Upper lobe of left lung (tissue), 6 donors: ENCODE measurements at regions not wholly inside any gene's neighbourhood (a gene's known extent, or its start where the extent isn't known, plus 50 kb on each side); places are given as distances from the start of the nearest gene placed in this dataset.

Source experiments
- ATAC-seq, 2 donors: fragments of 200-7000 bp; cut with Tn5 transposase; one replicate each; pipeline ENCODE4 v1.9.1; 2022; ENCODE audit warnings: mild to moderate bottlenecking in 2 of 2, moderate library complexity in 2 of 2; ENCODE audit not compliant: low FRiP score in 2 of 2
- DNase-seq, 2 donors: peaks; one replicate each; pipeline ENCODE4 v3.0.0-alpha.2; 2019 to 2020
- H3K27ac ChIP-seq, 4 donors: fragments of 200-600 bp; sonication (generic); one replicate each; pipeline ENCODE4 v1.5.1; 2016 to 2019
- H3K27me3 ChIP-seq, 4 donors: fragments of 200-600 bp; sonication (generic); one replicate each; pipeline ENCODE4 v1.5.1; 2017 to 2019
- H3K36me3 ChIP-seq, 4 donors: fragments of 200-600 bp; sonication (generic); one replicate each; pipeline ENCODE4 v1.5.1; 2016 to 2019
- H3K4me1 ChIP-seq, 4 donors: fragments of 200-600 bp; sonication (generic); one replicate each; pipeline ENCODE4 v1.5.1; 2018 to 2019
- H3K4me3 ChIP-seq, 4 donors: fragments of 200-600 bp; sonication (generic); one replicate each; pipeline ENCODE4 v1.5.1; 2017 to 2019; ENCODE audit warnings: mild to moderate bottlenecking in 2 of 4, moderate library complexity in 1 of 4
- H3K9me3 ChIP-seq, 4 donors: fragments of 200-600 bp; sonication (generic); one replicate each; pipeline ENCODE4 v1.5.1; 2018 to 2019
- EP300 ChIP-seq, 4 donors: sonication (generic); formaldehyde crosslinking; IDR thresholded peaks; one replicate each; pipeline ENCODE4 v1.5.1; 2017; ENCODE audit warnings: antibody characterized with exemption in 4 of 4, control low read depth in 2 of 4
- POLR2A ChIP-seq, 4 donors: fragments of 450-650 bp; IDR thresholded peaks; one replicate each; pipeline ENCODE4 v1.5.1; 2016 to 2017; ENCODE audit warnings: antibody characterized with exemption in 4 of 4, mild to moderate bottlenecking in 2 of 4
- POLR2AphosphoS5 ChIP-seq, 2 donors: sonication (generic); formaldehyde crosslinking; IDR thresholded peaks; one replicate each; pipeline ENCODE4 v1.5.1; 2017; ENCODE audit warnings: antibody characterized with exemption in 2 of 2
- WGBS, 2 donors: methylation state at CpG; one replicate each; pipeline ENCODE4 v1.1.5; 2017 to 2018; 5-methylcytosine and 5-hydroxymethylcytosine counted together
- TF ChIP-seq, protein P1 (sequence below), 6 experiments: fragments of 450-650 bp in 4 of 6; fragments of 200-600 bp in 2 of 6; sonication (generic) in 2 of 6; IDR thresholded peaks; one replicate each; pipeline ENCODE4 v1.5.1; 2016 to 2019; ENCODE audit warnings: antibody characterized with exemption in 6 of 6
- donor health status: DM: no; HTN: no; CAD: no; lungs with moderate emphysema.
- donor health status: DM: no; HTN: yes; CAD: no; lungs with severe emphysema.

- H3K27ac ChIP-seq, result no peak overlapping the region
- 90 to 93% methylated on average over 1 of the region's 1 CpG for WGBS, 2 donors
- no peak overlapping the region for H3K4me3 ChIP-seq
- H3K27me3 ChIP-seq, result no peaks in the 10 kb centered on the region
- H3K9me3 ChIP-seq, result no peaks in the 10 kb centered on the region
- ATAC-seq, result no peak
- no peak for DNase-seq
- peaks cover 0 to 19% (median 3%) of the 10 kb centered on the region in 4 donors for H3K4me1 ChIP-seq
- H3K36me3 ChIP-seq, result no peaks in the 10 kb centered on the region
- TF ChIP-seq, protein P1, sequence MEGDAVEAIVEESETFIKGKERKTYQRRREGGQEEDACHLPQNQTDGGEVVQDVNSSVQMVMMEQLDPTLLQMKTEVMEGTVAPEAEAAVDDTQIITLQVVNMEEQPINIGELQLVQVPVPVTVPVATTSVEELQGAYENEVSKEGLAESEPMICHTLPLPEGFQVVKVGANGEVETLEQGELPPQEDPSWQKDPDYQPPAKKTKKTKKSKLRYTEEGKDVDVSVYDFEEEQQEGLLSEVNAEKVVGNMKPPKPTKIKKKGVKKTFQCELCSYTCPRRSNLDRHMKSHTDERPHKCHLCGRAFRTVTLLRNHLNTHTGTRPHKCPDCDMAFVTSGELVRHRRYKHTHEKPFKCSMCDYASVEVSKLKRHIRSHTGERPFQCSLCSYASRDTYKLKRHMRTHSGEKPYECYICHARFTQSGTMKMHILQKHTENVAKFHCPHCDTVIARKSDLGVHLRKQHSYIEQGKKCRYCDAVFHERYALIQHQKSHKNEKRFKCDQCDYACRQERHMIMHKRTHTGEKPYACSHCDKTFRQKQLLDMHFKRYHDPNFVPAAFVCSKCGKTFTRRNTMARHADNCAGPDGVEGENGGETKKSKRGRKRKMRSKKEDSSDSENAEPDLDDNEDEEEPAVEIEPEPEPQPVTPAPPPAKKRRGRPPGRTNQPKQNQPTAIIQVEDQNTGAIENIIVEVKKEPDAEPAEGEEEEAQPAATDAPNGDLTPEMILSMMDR (IDR thresholded peaks at IDR 0.05), result no peak
- TF ChIP-seq EP300 (IDR thresholded peaks at IDR 0.05) (no peak), POLR2AphosphoS5 (IDR thresholded peaks at IDR 0.05) (no peak), POLR2A (IDR thresholded peaks at IDR 0.05) (no peak)
Observed at GRCh38 chr5:39482098-39482497, 57.3 kb upstream of the DAB2 start.

GRCh38 chr5:39479537-39479936 is 54.8 kb upstream of the DAB2 start:
- H3K27ac ChIP-seq, result no peak overlapping the region
- ATAC-seq, result no peak
- H3K27me3 ChIP-seq, result no peaks in the 10 kb centered on the region
- DNase-seq, result no peak
- H3K4me1 ChIP-seq, result peaks cover 0 to 12% (median 6%) of the 10 kb centered on the region in 4 donors
- H3K4me3 ChIP-seq, result no peak overlapping the region
- no peaks in the 10 kb centered on the region for H3K36me3 ChIP-seq
- H3K9me3 ChIP-seq, result no peaks in the 10 kb centered on the region
- 84 to 89% methylated on average over 6 of the region's 6 CpGs for WGBS, 2 donors
- TF ChIP-seq, protein P1 (IDR thresholded peaks at IDR 0.05), result no peak
- TF ChIP-seq POLR2AphosphoS5 (IDR thresholded peaks at IDR 0.05) (no peak), EP300 (IDR thresholded peaks at IDR 0.05) (no peak)

DNA sequence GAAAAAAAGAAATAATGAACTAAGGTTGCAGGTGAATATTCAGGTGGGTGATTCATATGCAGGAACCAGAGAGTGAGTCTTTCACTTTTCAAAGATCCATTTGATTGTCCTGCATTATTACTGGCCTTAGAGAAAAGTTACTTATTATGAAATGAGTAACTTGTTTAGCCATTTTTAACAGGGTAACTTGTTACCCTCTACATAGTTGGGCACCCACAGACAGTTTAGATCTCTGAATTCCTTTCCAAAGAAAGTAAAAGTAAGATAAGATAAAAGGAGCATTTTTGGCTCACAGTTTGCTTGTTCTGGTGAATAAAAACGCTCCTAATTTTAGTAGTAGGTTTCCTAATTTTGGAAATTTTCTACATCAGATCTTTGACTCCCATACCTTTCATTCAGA is 54.1 kb upstream of the DAB2 start:
- ATAC-seq (no peak), DNase-seq (no peak)
- no peak overlapping the region for H3K4me3 ChIP-seq
- H3K9me3 ChIP-seq, result no peaks in the 10 kb centered on the region
- no peak for TF ChIP-seq POLR2AphosphoS5 (IDR thresholded peaks at IDR 0.05)
- no peak for TF ChIP-seq EP300 (IDR thresholded peaks at IDR 0.05)
- TF ChIP-seq POLR2A (IDR thresholded peaks at IDR 0.05), result no peak
- TF ChIP-seq, protein P1 (IDR thresholded peaks at IDR 0.05), result no peak
- peaks cover 0 to 11% (median 4%) of the 10 kb centered on the region in 4 donors for H3K4me1 ChIP-seq
- H3K27ac ChIP-seq, result no peak overlapping the region
- H3K36me3 ChIP-seq, result no peaks in the 10 kb centered on the region
- no peaks in the 10 kb centered on the region for H3K27me3 ChIP-seq
- 0 to 47% methylated on average over 1 of the region's 1 CpG for WGBS, 2 donors

- Histone ChIP-seq H3K9me3 (no peaks in the 10 kb centered on the region), H3K27ac (no peak overlapping the region), H3K4me1 (peaks cover 0 to 11% (median 3%) of the 10 kb centered on the region in 4 donors), H3K27me3 (no peaks in the 10 kb centered on the region), H3K36me3 (no peaks in the 10 kb centered on the region), H3K4me3 (no peak overlapping the region)
- 83 to 90% methylated on average over 2 of the region's 2 CpGs for WGBS, 2 donors
- no peak for TF ChIP-seq POLR2AphosphoS5 (IDR thresholded peaks at IDR 0.05)
- TF ChIP-seq, protein P1 (IDR thresholded peaks at IDR 0.05), result no peak
- no peak for TF ChIP-seq POLR2A (IDR thresholded peaks at IDR 0.05)
- TF ChIP-seq EP300 (IDR thresholded peaks at IDR 0.05), result no peak
- ATAC-seq (no peak), DNase-seq (no peak)
Observed at GRCh38 chr5:39476843-39477220, 52.1 kb upstream of the DAB2 start.
